ENCODE measurements at regions not wholly inside any gene's neighbourhood (a gene's known extent, or its start where the extent isn't known, plus 50 kb on each side); places are given as distances from the start of the nearest gene placed in this dataset.

- no peak overlapping the region for H3K4me3 ChIP-seq
- no peak overlapping the region for H3K27ac ChIP-seq
- no peaks in the 10 kb centered on the region for H3K27me3 ChIP-seq
- TF ChIP-seq POLR2A (IDR thresholded peaks at IDR 0.05) = no peak
- TF ChIP-seq, protein P1, sequence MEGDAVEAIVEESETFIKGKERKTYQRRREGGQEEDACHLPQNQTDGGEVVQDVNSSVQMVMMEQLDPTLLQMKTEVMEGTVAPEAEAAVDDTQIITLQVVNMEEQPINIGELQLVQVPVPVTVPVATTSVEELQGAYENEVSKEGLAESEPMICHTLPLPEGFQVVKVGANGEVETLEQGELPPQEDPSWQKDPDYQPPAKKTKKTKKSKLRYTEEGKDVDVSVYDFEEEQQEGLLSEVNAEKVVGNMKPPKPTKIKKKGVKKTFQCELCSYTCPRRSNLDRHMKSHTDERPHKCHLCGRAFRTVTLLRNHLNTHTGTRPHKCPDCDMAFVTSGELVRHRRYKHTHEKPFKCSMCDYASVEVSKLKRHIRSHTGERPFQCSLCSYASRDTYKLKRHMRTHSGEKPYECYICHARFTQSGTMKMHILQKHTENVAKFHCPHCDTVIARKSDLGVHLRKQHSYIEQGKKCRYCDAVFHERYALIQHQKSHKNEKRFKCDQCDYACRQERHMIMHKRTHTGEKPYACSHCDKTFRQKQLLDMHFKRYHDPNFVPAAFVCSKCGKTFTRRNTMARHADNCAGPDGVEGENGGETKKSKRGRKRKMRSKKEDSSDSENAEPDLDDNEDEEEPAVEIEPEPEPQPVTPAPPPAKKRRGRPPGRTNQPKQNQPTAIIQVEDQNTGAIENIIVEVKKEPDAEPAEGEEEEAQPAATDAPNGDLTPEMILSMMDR (IDR thresholded peaks at IDR 0.05 in 4 of 5, conservative IDR thresholded peaks at IDR 0.05 in 1 of 5) = no peak
- in situ Hi-C loops (cut with MboI; ENCODE audit: low sequenced_read_pairs in 4 of 4) = no loop called here
- no peak for ATAC-seq
- DNase-seq = no peak
- H3K36me3 ChIP-seq = no peaks in the 10 kb centered on the region
- H3K9me3 ChIP-seq = no peaks in the 10 kb centered on the region
- intact Hi-C loops (cut with DNase I; ENCODE audit: low total_unique reads) = no loop called here
- no peaks in the 10 kb centered on the region for H3K4me1 ChIP-seq
Measured at GRCh38 chr9:14560194-14560593, 133.0 kb downstream of the ZDHHC21 start.

- in situ Hi-C loops (cut with MboI; ENCODE audit: low sequenced_read_pairs in 4 of 4) = no loop called here
- TF ChIP-seq POLR2A (IDR thresholded peaks at IDR 0.05) = no peak
- TF ChIP-seq, protein P1 (IDR thresholded peaks at IDR 0.05 in 4 of 5, conservative IDR thresholded peaks at IDR 0.05 in 1 of 5) = no peak
- no peak overlapping the region for H3K27ac ChIP-seq
Measured at GRCh38 chr9:14554886-14555285, 138.3 kb downstream of the ZDHHC21 start.

GRCh38 chr9:14547245-14548060 lies 145.8 kb downstream of the ZDHHC21 start:
- no peaks in the 10 kb centered on the region for H3K36me3 ChIP-seq
- TF ChIP-seq, protein P1 (IDR thresholded peaks at IDR 0.05 in 4 of 5, conservative IDR thresholded peaks at IDR 0.05 in 1 of 5) = no peak
- no peak for TF ChIP-seq POLR2A (IDR thresholded peaks at IDR 0.05)
- H3K4me3 ChIP-seq = no peak overlapping the region
- DNase-seq (no peak), ATAC-seq (no peak)
- intact Hi-C loops (cut with DNase I; ENCODE audit: low total_unique reads) (no loop called here), in situ Hi-C loops (cut with MboI; ENCODE audit: low sequenced_read_pairs in 4 of 4) (no loop called here)
- H3K9me3 ChIP-seq = no peaks in the 10 kb centered on the region
- H3K4me1 ChIP-seq = no peaks in the 10 kb centered on the region
- no peak overlapping the region for H3K27ac ChIP-seq
- no peaks in the 10 kb centered on the region for H3K27me3 ChIP-seq

More at GRCh38 chr9:14554886-14555285, 138.3 kb downstream of the ZDHHC21 start:
- Histone ChIP-seq H3K9me3 (no peaks in the 10 kb centered on the region), H3K4me3 (no peak overlapping the region), H3K36me3 (no peaks in the 10 kb centered on the region), H3K27me3 (no peaks in the 10 kb centered on the region), H3K4me1 (no peaks in the 10 kb centered on the region)
- DNase-seq (no peak), ATAC-seq (no peak)
- intact Hi-C loops (cut with DNase I; ENCODE audit: low total_unique reads) = no loop called here

- TF ChIP-seq POLR2A (IDR thresholded peaks at IDR 0.05) = no peak
- TF ChIP-seq, protein P1 (IDR thresholded peaks at IDR 0.05 in 4 of 5, conservative IDR thresholded peaks at IDR 0.05 in 1 of 5) = no peak
- no peak for ATAC-seq
- no peak overlapping the region for H3K27ac ChIP-seq
Measured at GRCh38 chr9:14546693-14547092, 146.5 kb downstream of the ZDHHC21 start.

More at GRCh38 chr9:14546693-14547092, 146.5 kb downstream of the ZDHHC21 start:
- intact Hi-C loops (cut with DNase I; ENCODE audit: low total_unique reads) = no loop called here
- no peak overlapping the region for H3K4me3 ChIP-seq
- H3K4me1 ChIP-seq = no peaks in the 10 kb centered on the region
- in situ Hi-C loops (cut with MboI; ENCODE audit: low sequenced_read_pairs in 4 of 4) = no loop called here
- DNase-seq = no peak
- no peaks in the 10 kb centered on the region for H3K27me3 ChIP-seq
- no peaks in the 10 kb centered on the region for H3K9me3 ChIP-seq
- no peaks in the 10 kb centered on the region for H3K36me3 ChIP-seq

All from gastrocnemius medialis (tissue), 4 donors.